ENCODE measurements at regions not wholly inside any gene's neighbourhood (a gene's known extent, or its start where the extent isn't known, plus 50 kb on each side); places are given as distances from the start of the nearest gene placed in this dataset.
A peak's percentile ranks its signal among the peaks of the same experiment; 100 is the strongest.
"Not testable (repeated sequence)": the region's sequence is repeated elsewhere in the genome, so short reads cannot be mapped to it uniquely, and the experiment has no call there.

DNA sequence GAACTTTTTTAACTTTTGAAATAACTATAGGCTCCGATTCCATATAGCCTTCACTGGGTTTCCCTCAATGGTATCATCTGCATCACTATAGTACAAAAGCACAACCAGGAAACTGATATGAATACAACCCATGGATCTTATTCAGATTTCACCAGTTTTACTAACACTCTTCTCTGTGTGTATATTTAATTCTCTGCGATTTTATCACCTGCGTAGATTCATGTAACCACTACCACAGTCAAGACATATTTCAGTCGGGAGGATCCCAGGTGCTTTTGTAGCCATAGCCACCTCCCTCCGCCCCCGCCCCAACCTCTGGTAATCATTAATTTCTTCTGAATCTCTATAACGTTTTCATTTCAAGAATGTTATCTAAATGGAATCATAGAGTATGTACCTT is 82.8 kb upstream of the C7orf33 start:
- TF ChIP-seq, protein P1, sequence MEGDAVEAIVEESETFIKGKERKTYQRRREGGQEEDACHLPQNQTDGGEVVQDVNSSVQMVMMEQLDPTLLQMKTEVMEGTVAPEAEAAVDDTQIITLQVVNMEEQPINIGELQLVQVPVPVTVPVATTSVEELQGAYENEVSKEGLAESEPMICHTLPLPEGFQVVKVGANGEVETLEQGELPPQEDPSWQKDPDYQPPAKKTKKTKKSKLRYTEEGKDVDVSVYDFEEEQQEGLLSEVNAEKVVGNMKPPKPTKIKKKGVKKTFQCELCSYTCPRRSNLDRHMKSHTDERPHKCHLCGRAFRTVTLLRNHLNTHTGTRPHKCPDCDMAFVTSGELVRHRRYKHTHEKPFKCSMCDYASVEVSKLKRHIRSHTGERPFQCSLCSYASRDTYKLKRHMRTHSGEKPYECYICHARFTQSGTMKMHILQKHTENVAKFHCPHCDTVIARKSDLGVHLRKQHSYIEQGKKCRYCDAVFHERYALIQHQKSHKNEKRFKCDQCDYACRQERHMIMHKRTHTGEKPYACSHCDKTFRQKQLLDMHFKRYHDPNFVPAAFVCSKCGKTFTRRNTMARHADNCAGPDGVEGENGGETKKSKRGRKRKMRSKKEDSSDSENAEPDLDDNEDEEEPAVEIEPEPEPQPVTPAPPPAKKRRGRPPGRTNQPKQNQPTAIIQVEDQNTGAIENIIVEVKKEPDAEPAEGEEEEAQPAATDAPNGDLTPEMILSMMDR (IDR thresholded peaks at IDR 0.05; ENCODE audit: unreplicated experiment): no peak
- no peak for DNase-seq (ENCODE audit: unreplicated experiment)
- intact Hi-C loops (cut with micrococcal nuclease): no loop called here
- H3K36me3 Mint-ChIP-seq (ENCODE audit: insufficient read depth, unreplicated experiment): no peaks in the 10 kb centered on the region
- no peak overlapping the region for H3K27ac Mint-ChIP-seq (ENCODE audit: low read depth, unreplicated experiment)
- ChIA-PET POLR2A (no interaction called here), CTCF (interaction anchor here (1.0 kb wide), 1 partner anchor 243 kb away, joined by 3 read pairs; no protein-coding TSS in a partner anchor)
- no peaks in the 10 kb centered on the region for H3K9me3 Mint-ChIP-seq (ENCODE audit: unreplicated experiment)
- H3K27me3 Mint-ChIP-seq (ENCODE audit: insufficient read depth, unreplicated experiment): no peaks in the 10 kb centered on the region
- peaks cover 4% of the 10 kb centered on the region for H3K4me1 Mint-ChIP-seq (ENCODE audit: insufficient read depth, unreplicated experiment)
- H3K4me3 Mint-ChIP-seq (ENCODE audit: unreplicated experiment): no peak overlapping the region
- BruUV-seq (replicated peaks): no TSS peak

DNA sequence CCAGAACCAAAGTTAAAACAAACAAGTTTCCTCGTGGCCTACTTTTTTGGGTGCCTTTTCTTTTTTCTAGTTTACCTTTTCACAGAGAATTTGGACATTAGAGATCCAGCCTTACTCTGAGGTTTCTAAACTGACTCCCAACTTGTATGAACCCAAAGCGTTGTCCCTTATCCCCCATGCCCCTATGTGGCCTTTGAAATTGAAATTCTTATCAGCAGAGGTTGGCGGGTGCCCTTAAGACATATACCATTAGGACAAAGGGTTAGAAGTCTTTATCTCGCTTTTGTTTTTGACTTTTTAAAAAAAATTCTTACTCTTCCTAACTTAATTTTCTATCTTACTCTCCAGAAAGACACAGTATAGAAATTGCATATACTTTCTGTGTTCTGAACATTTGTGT is 76.3 kb upstream of the C7orf33 start:
- intact Hi-C loops (cut with micrococcal nuclease): no loop called here
- no peak overlapping the region for H3K27ac Mint-ChIP-seq (ENCODE audit: low read depth, unreplicated experiment)
- CTCF ChIA-PET: no interaction called here
- H3K4me1 Mint-ChIP-seq (ENCODE audit: insufficient read depth, unreplicated experiment): peaks cover 8% of the 10 kb centered on the region
- DNase-seq (ENCODE audit: unreplicated experiment): no peak
- H3K9me3 Mint-ChIP-seq (ENCODE audit: unreplicated experiment): no peaks in the 10 kb centered on the region
- peaks cover 3% of the 10 kb centered on the region for H3K27me3 Mint-ChIP-seq (ENCODE audit: insufficient read depth, unreplicated experiment)
- no peak overlapping the region for H3K4me3 Mint-ChIP-seq (ENCODE audit: unreplicated experiment)
- no TSS peak for BruUV-seq (replicated peaks)
- POLR2A ChIA-PET: no interaction called here
- H3K36me3 Mint-ChIP-seq (ENCODE audit: insufficient read depth, unreplicated experiment): no peaks in the 10 kb centered on the region
- TF ChIP-seq, protein P1 (IDR thresholded peaks at IDR 0.05; ENCODE audit: unreplicated experiment): no peak

- ChIA-PET POLR2A (interaction anchor here (0.6 to 0.7 kb wide), 2 partner anchors 37 to 44 kb away, joined by 3 read pairs; no protein-coding TSS in a partner anchor), CTCF (no interaction called here)
- no peaks in the 10 kb centered on the region for H3K36me3 Mint-ChIP-seq (ENCODE audit: insufficient read depth, unreplicated experiment)
- DNase-seq (ENCODE audit: unreplicated experiment): no peak
- H3K4me3 Mint-ChIP-seq (ENCODE audit: unreplicated experiment): no peak overlapping the region
- H3K9me3 Mint-ChIP-seq (ENCODE audit: unreplicated experiment): no peaks in the 10 kb centered on the region
- peaks cover 13% of the 10 kb centered on the region for H3K27me3 Mint-ChIP-seq (ENCODE audit: insufficient read depth, unreplicated experiment)
- peaks cover 8% of the 10 kb centered on the region for H3K4me1 Mint-ChIP-seq (ENCODE audit: insufficient read depth, unreplicated experiment)
- intact Hi-C loops (cut with micrococcal nuclease): no loop called here
- no TSS peak for BruUV-seq (replicated peaks)
- TF ChIP-seq, protein P1 (IDR thresholded peaks at IDR 0.05; ENCODE audit: unreplicated experiment): no peak
- H3K27ac Mint-ChIP-seq (ENCODE audit: low read depth, unreplicated experiment): no peak overlapping the region
These were observed 75.3 kb upstream of the C7orf33 start for GRCh38 chr7:148515237-148515636.

DNA sequence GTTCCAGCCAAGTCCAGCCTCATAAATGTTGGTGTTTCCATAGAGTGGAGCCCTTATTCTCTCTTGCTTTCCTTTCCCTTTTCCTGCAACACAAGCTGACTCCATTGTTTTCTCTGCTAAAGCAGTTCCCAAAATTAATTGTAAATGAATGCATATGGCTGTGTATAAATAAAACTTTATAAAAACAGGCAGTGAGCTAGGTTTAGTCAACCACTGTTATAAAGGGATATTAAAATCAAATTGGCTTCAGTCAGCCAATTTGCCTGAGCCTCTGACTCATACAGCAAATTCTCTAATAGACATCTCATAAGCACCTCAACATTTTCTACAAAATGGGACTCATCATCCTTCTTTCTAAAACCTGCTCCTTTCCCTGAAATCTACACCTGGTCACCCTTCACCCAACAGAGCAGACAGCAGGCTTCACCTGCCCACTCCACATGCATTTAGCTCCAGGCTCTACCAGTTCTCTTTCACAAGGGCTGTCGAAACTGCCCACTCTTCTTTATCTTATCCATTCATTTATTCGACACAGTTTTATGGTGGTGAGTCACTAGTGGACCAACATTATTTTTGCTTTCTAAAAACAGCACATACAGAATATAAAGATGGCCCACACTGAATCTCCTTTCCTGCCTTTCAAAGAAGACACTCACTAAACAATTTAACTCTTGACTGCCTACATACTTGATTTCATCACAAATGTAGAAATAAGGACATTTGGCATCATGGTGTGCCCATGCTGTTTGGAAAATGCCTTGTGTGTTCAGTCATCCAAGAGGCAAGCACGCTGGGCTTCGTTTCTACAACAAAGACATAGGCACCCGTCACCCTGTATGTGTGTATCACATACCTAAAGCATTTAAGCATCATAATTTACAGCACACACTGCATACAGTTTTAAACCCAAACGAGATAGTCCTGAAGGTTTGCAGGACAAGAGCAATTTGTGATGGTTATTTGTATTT is 74.6 kb upstream of the C7orf33 start:
- peak; percentile 13 for DNase-seq (ENCODE audit: unreplicated experiment)
- peaks cover 20% of the 10 kb centered on the region for H3K27me3 Mint-ChIP-seq (ENCODE audit: insufficient read depth, unreplicated experiment)

GRCh38 chr7:148519386-148519785 is 71.2 kb upstream of the C7orf33 start:
- not testable (repeated sequence) for BruUV-seq (replicated peaks); H3K9me3 Mint-ChIP-seq (ENCODE audit: unreplicated experiment)

More for the DNA sequence above, 74.6 kb upstream of the C7orf33 start:
- ChIA-PET CTCF (interaction anchor here (0.5 to 1.0 kb wide), 2 partner anchors 11 to 609 kb away, joined by 3 to 7 read pairs; no protein-coding TSS in a partner anchor), POLR2A (interaction anchor here (0.6 to 0.7 kb wide), 2 partner anchors 36 to 43 kb away, joined by 3 read pairs; no protein-coding TSS in a partner anchor)
- no peaks in the 10 kb centered on the region for H3K9me3 Mint-ChIP-seq (ENCODE audit: unreplicated experiment)
- no TSS peak for BruUV-seq (replicated peaks)
- H3K4me1 Mint-ChIP-seq (ENCODE audit: insufficient read depth, unreplicated experiment): peaks cover 8% of the 10 kb centered on the region
- no peak overlapping the region for H3K4me3 Mint-ChIP-seq (ENCODE audit: unreplicated experiment)
- TF ChIP-seq, protein P1 (IDR thresholded peaks at IDR 0.05; ENCODE audit: unreplicated experiment): no peak
- H3K36me3 Mint-ChIP-seq (ENCODE audit: insufficient read depth, unreplicated experiment): no peaks in the 10 kb centered on the region
- intact Hi-C loops (cut with micrococcal nuclease): no loop called here
- H3K27ac Mint-ChIP-seq (ENCODE audit: low read depth, unreplicated experiment): no peak overlapping the region

More at GRCh38 chr7:148519386-148519785, 71.2 kb upstream of the C7orf33 start:
- H3K4me3 Mint-ChIP-seq (ENCODE audit: unreplicated experiment); DNase-seq (ENCODE audit: unreplicated experiment); intact Hi-C loops (cut with micrococcal nuclease); H3K4me1 Mint-ChIP-seq (ENCODE audit: insufficient read depth, unreplicated experiment); H3K27ac Mint-ChIP-seq (ENCODE audit: low read depth, unreplicated experiment); H3K36me3 Mint-ChIP-seq (ENCODE audit: insufficient read depth, unreplicated experiment): not testable (repeated sequence)
- H3K27me3 Mint-ChIP-seq (ENCODE audit: insufficient read depth, unreplicated experiment): peaks cover 51% of the 10 kb centered on the region
- ChIA-PET POLR2A (interaction anchor here (0.6 kb wide), 1 partner anchor 294 kb away, joined by 3 read pairs; no protein-coding TSS in a partner anchor), CTCF (interaction anchor here (1.1 to 1.2 kb wide), 2 partner anchors 254 to 257 kb away, joined by 3 to 4 read pairs; no protein-coding TSS in a partner anchor)
